Common myeloid progenitor, CD34-positive (primary cell): ENCODE measurements at regions not wholly inside any gene's neighbourhood (a gene's known extent, or its start where the extent isn't known, plus 50 kb on each side); places are given as distances from the start of the nearest gene placed in this dataset.

Experiments used
- CTCF ChIA-PET: fragments of 350-600 bp; sonication (Branson Sonifier 250); formaldehyde crosslinking; loops from one replicate; lab custom pipeline; 2021; ENCODE audit warnings: antibody characterized with exemption; lab: Charles Lee
- POLR2A ChIA-PET: fragments of 350-600 bp; sonication (Branson Sonifier 250); formaldehyde crosslinking; loops from one replicate; lab custom pipeline; 2021; ENCODE audit warnings: antibody characterized with exemption; lab: Charles Lee
- DNase-seq, 3 donors: peaks; one replicate each; pipeline versions ENCODE4 v3.0.0 to v3.0.0-alpha.2; 2013
- H3K27ac ChIP-seq, 2 experiments: 1 replicate in 1 of 2; 2 replicates in 1 of 2; pipeline ENCODE4 v1.7.0; 2013; ENCODE audit warnings: inconsistent platforms in 2 of 2, low read length in 2 of 2, mild to moderate bottlenecking in 2 of 2, low read depth in 1 of 2, moderate library complexity in 1 of 2; ENCODE audit not compliant: severe bottlenecking in 2 of 2, insufficient read depth in 1 of 2, poor library complexity in 1 of 2
- H3K27me3 ChIP-seq, 5 experiments: replicated peaks in 2 of 5; 1 replicate in 3 of 5; 2 replicates in 2 of 5; pipeline versions ENCODE4 v1.6.1 to v1.7.0; 2013; ENCODE audit warnings: low read length in 4 of 5, mild to moderate bottlenecking in 2 of 5, moderate library complexity in 2 of 5, inconsistent platforms in 1 of 5; ENCODE audit not compliant: insufficient read depth in 5 of 5, control insufficient read depth in 4 of 5
- H3K36me3 ChIP-seq, 4 experiments: 1 replicate in 2 of 4; 2 replicates in 2 of 4; pipeline versions ENCODE4 v1.6.1 to v1.7.0; 2013; ENCODE audit warnings: low read length in 3 of 4, control low read depth in 1 of 4, mild to moderate bottlenecking in 1 of 4; ENCODE audit not compliant: control insufficient read depth in 4 of 4, insufficient read depth in 4 of 4
- H3K4me1 ChIP-seq, 4 experiments: 1 replicate in 3 of 4; 2 replicates in 1 of 4; pipeline versions ENCODE4 v1.6.1 to v1.7.1; 2013; ENCODE audit warnings: low read length in 3 of 4, mild to moderate bottlenecking in 3 of 4, control low read depth in 1 of 4, inconsistent platforms in 1 of 4, moderate library complexity in 1 of 4; ENCODE audit not compliant: control insufficient read depth in 4 of 4, insufficient read depth in 4 of 4; ENCODE audit errors: control extremely low read depth in 1 of 4
- H3K4me3 ChIP-seq, 7 experiments: 1 replicate in 4 of 7; 2 replicates in 3 of 7; pipeline versions ENCODE4 v1.5.1 to v1.7.0; 2013; ENCODE audit warnings: mild to moderate bottlenecking in 7 of 7, low read length in 6 of 7, moderate library complexity in 6 of 7, inconsistent platforms in 2 of 7, low read depth in 2 of 7, control low read depth in 1 of 7; ENCODE audit not compliant: insufficient read depth in 4 of 7, control insufficient read depth in 1 of 7; ENCODE audit errors: extremely low read depth in 1 of 7
- H3K9me3 ChIP-seq, 5 experiments: 1 replicate in 4 of 5; 2 replicates in 1 of 5; pipeline versions ENCODE4 v1.6.1 to v1.7.1; 2013; ENCODE audit warnings: low read length in 4 of 5, mild to moderate bottlenecking in 2 of 5, inconsistent platforms in 1 of 5, low read depth in 1 of 5, moderate library complexity in 1 of 5; ENCODE audit not compliant: control insufficient read depth in 4 of 5, insufficient read depth in 2 of 5; ENCODE audit errors: control extremely low read depth in 1 of 5
- WGBS: methylation state at CpG from one replicate; pipeline ENCODE4 v1.1.5; 2013; ENCODE audit not compliant: insufficient coverage; 5-methylcytosine and 5-hydroxymethylcytosine counted together

DNA sequence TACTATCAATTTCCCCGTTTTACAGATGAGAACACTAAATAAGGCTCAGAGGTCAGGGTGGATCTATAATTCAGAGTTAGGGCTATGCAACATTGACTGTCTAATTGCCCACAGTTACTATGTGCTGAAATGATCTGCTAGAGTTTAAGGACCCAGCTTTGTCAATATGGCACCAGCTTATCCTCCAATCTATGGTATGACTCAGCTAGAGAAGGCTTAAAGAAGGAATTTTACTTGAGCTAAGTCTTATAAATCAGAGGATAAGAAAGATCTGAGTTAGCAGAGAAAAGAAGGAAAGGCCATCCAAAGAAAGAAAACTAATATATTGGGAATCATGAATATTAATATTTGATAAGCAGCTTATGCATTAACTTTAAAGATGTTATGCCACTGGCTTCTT, 78.1 kb downstream of the ASB9 start:
- WGBS = no CpG with 5 or more reads among the region's 1 CpG
- DNase-seq = no peak
- POLR2A ChIA-PET = no interaction called here
- H3K4me1 ChIP-seq = no peaks in the 10 kb centered on the region
- CTCF ChIA-PET = no interaction called here
- no peak overlapping the region for H3K4me3 ChIP-seq
- H3K9me3 ChIP-seq = no peaks in the 10 kb centered on the region
- H3K36me3 ChIP-seq = no peaks in the 10 kb centered on the region
- no peak overlapping the region for H3K27ac ChIP-seq
- H3K27me3 ChIP-seq = peaks cover 0 to 4% (median 0%) of the 10 kb centered on the region in 5 experiments

- DNase-seq = no peak
- no peaks in the 10 kb centered on the region for H3K36me3 ChIP-seq
- POLR2A ChIA-PET = no interaction called here
- H3K4me3 ChIP-seq = no peak overlapping the region
- H3K27me3 ChIP-seq = peaks cover 0 to 4% (median 0%) of the 10 kb centered on the region in 5 experiments
- H3K4me1 ChIP-seq = no peaks in the 10 kb centered on the region
- no peak overlapping the region for H3K27ac ChIP-seq
- 50% methylated on average over 1 of the region's 1 CpG for WGBS
- CTCF ChIA-PET = no interaction called here
- no peaks in the 10 kb centered on the region for H3K9me3 ChIP-seq
Measured at GRCh38 chrX:15188039-15188438, 81.8 kb downstream of the ASB9 start.

DNA sequence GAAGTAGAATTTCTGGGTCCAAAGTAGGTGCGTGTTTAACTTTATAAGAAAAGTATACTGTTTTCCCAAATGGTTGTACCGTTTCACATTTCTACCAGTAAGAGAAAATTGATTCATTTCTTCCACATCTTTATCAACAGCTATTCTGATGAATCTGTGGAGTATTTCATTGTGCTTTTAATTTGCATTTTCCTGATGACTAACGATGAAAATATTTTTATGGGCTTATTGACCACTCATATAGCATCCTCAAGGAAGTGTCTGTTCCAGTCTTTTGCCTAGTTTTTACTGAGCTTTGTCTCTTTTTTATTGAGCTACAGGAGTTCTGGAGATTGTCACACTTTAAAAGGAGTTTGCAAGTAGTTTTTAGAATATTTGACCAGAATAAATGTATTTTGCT, 92.6 kb downstream of the ASB9 start:
- Histone ChIP-seq H3K4me3 (no peak overlapping the region), H3K27me3 (no peaks in the 10 kb centered on the region), H3K36me3 (no peaks in the 10 kb centered on the region), H3K27ac (no peak overlapping the region), H3K9me3 (no peaks in the 10 kb centered on the region), H3K4me1 (no peaks in the 10 kb centered on the region)
- ChIA-PET CTCF (no interaction called here), POLR2A (no interaction called here)
- DNase-seq = no peak
- WGBS = no CpG with 5 or more reads among the region's 3 CpGs

- DNase-seq = no peak
Measured at GRCh38 chrX:15173411-15173810, 96.5 kb downstream of the ASB9 start.

GRCh38 chrX:15170927-15171326, 99.0 kb downstream of the ASB9 start:
- peaks cover 0 to 1% (median 0%) of the 10 kb centered on the region in 5 experiments for H3K27me3 ChIP-seq
- DNase-seq = peak; percentile 6 to 25 (median 14)
- no peak overlapping the region for H3K27ac ChIP-seq
- ChIA-PET POLR2A (no interaction called here), CTCF (no interaction called here)
- no peaks in the 10 kb centered on the region for H3K9me3 ChIP-seq
- WGBS = 11% methylated on average over 2 of the region's 2 CpGs
- no peaks in the 10 kb centered on the region for H3K36me3 ChIP-seq
- peaks cover 0 to 2% (median 0%) of the 10 kb centered on the region in 4 experiments for H3K4me1 ChIP-seq
- H3K4me3 ChIP-seq = no peak overlapping the region

More at GRCh38 chrX:15173411-15173810, 96.5 kb downstream of the ASB9 start:
- no peak overlapping the region for H3K4me3 ChIP-seq
- no peaks in the 10 kb centered on the region for H3K27me3 ChIP-seq
- WGBS = 100% methylated on average over 3 of the region's 5 CpGs
- ChIA-PET CTCF (no interaction called here), POLR2A (no interaction called here)
- no peak overlapping the region for H3K27ac ChIP-seq
- H3K9me3 ChIP-seq = no peaks in the 10 kb centered on the region
- no peaks in the 10 kb centered on the region for H3K36me3 ChIP-seq
- peaks cover 0 to 2% (median 0%) of the 10 kb centered on the region in 4 experiments for H3K4me1 ChIP-seq

DNA sequence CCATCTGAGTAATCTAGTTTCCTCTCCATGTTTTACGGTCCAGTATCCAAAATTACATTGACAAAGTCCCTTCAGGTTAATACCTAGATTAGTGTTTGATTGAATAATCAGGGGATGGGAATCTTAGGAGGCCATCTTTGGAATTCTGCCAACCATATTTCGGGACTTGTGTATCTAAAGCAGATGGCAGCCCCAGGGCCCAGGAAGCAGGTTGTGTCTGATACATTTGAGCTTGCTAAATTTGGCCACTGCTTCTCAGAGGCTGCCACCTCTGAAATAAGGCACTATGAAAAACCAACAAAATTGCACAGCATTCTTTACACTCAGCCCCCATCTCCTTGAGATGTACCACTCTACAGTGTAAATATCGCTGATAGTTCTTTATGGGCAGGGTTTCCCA, 102.1 kb downstream of the ASB9 start:
- no peaks in the 10 kb centered on the region for H3K9me3 ChIP-seq
- H3K36me3 ChIP-seq = no peaks in the 10 kb centered on the region
- peaks cover 0 to 6% (median 0%) of the 10 kb centered on the region in 5 experiments for H3K27me3 ChIP-seq
- no peak for DNase-seq
- no peak overlapping the region for H3K4me3 ChIP-seq
- ChIA-PET POLR2A (no interaction called here), CTCF (no interaction called here)
- H3K4me1 ChIP-seq = peaks cover 0 to 2% (median 0%) of the 10 kb centered on the region in 4 experiments
- 89% methylated on average over 2 of the region's 3 CpGs for WGBS
- no peak overlapping the region for H3K27ac ChIP-seq

GRCh38 chrX:15165832-15166231, 104.1 kb downstream of the ASB9 start:
- Histone ChIP-seq H3K4me3 (no peak overlapping the region), H3K27me3 (peaks cover 0 to 6% (median 0%) of the 10 kb centered on the region in 5 experiments), H3K4me1 (peaks cover 0 to 2% (median 0%) of the 10 kb centered on the region in 4 experiments), H3K27ac (no peak overlapping the region), H3K36me3 (no peaks in the 10 kb centered on the region), H3K9me3 (no peaks in the 10 kb centered on the region)
- POLR2A ChIA-PET = no interaction called here
- DNase-seq = no peak
- WGBS = 93% methylated on average over 3 of the region's 4 CpGs
- CTCF ChIA-PET = no interaction called here
